Panc1 (cell line): ENCODE measurements at regions not wholly inside any gene's neighbourhood (a gene's known extent, or its start where the extent isn't known, plus 50 kb on each side); places are given as distances from the start of the nearest gene placed in this dataset.
A peak's percentile ranks its signal among the peaks of the same experiment; 100 is the strongest.

Source experiments
- POLR2AphosphoS5 ChIP-seq: IDR thresholded peaks from 2 replicates; pipeline ENCODE4 v1.6.1; 2012; ENCODE audit warnings: mild to moderate bottlenecking, low read depth, low read length, moderate library complexity
- SIN3A ChIP-seq: IDR thresholded peaks from 2 replicates; pipeline ENCODE4 v1.6.1; 2012; ENCODE audit warnings: low read depth, mild to moderate bottlenecking, low read length, moderate library complexity, borderline replicate concordance; ENCODE audit not compliant: insufficient read depth
- TF ChIP-seq, protein P1 (sequence below): fragments of 450-650 bp; IDR thresholded peaks from 2 replicates; pipeline ENCODE4 v1.5.1; 2017; ENCODE audit warnings: mild to moderate bottlenecking
- TF ChIP-seq, protein P2 (sequence below), 2 experiments: IDR thresholded peaks; 2 replicates each; pipeline ENCODE4 v1.6.1; 2011 to 2012; ENCODE audit warnings: low read depth in 2 of 2, control low read depth in 1 of 2, low read length in 1 of 2, mild to moderate bottlenecking in 1 of 2, moderate library complexity in 1 of 2; ENCODE audit not compliant: insufficient read depth in 1 of 2

GRCh38 chr12:14185427-14186192, 179.9 kb upstream of the ATF7IP start:
- TF ChIP-seq, protein P1, sequence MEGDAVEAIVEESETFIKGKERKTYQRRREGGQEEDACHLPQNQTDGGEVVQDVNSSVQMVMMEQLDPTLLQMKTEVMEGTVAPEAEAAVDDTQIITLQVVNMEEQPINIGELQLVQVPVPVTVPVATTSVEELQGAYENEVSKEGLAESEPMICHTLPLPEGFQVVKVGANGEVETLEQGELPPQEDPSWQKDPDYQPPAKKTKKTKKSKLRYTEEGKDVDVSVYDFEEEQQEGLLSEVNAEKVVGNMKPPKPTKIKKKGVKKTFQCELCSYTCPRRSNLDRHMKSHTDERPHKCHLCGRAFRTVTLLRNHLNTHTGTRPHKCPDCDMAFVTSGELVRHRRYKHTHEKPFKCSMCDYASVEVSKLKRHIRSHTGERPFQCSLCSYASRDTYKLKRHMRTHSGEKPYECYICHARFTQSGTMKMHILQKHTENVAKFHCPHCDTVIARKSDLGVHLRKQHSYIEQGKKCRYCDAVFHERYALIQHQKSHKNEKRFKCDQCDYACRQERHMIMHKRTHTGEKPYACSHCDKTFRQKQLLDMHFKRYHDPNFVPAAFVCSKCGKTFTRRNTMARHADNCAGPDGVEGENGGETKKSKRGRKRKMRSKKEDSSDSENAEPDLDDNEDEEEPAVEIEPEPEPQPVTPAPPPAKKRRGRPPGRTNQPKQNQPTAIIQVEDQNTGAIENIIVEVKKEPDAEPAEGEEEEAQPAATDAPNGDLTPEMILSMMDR: peak; percentile 78
- no peak for TF ChIP-seq SIN3A
- no peak for TF ChIP-seq POLR2AphosphoS5
- TF ChIP-seq, protein P2, sequence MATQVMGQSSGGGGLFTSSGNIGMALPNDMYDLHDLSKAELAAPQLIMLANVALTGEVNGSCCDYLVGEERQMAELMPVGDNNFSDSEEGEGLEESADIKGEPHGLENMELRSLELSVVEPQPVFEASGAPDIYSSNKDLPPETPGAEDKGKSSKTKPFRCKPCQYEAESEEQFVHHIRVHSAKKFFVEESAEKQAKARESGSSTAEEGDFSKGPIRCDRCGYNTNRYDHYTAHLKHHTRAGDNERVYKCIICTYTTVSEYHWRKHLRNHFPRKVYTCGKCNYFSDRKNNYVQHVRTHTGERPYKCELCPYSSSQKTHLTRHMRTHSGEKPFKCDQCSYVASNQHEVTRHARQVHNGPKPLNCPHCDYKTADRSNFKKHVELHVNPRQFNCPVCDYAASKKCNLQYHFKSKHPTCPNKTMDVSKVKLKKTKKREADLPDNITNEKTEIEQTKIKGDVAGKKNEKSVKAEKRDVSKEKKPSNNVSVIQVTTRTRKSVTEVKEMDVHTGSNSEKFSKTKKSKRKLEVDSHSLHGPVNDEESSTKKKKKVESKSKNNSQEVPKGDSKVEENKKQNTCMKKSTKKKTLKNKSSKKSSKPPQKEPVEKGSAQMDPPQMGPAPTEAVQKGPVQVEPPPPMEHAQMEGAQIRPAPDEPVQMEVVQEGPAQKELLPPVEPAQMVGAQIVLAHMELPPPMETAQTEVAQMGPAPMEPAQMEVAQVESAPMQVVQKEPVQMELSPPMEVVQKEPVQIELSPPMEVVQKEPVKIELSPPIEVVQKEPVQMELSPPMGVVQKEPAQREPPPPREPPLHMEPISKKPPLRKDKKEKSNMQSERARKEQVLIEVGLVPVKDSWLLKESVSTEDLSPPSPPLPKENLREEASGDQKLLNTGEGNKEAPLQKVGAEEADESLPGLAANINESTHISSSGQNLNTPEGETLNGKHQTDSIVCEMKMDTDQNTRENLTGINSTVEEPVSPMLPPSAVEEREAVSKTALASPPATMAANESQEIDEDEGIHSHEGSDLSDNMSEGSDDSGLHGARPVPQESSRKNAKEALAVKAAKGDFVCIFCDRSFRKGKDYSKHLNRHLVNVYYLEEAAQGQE (IDR thresholded peaks at IDR 0.05; ENCODE audit: insufficient read depth in 1 of 2, low read depth in 2 of 2, low read length in 1 of 2): no peak
